LNCaP clone FGC (cell line): ENCODE measurements at regions not wholly inside any gene's neighbourhood (a gene's known extent, or its start where the extent isn't known, plus 50 kb on each side); places are given as distances from the start of the nearest gene placed in this dataset.
A peak's percentile ranks its signal among the peaks of the same experiment; 100 is the strongest.
"Not testable (repeated sequence)": the region's sequence is repeated elsewhere in the genome, so short reads cannot be mapped to it uniquely, and the experiment has no call there.

ENCODE experiments used
- DNase-seq: peaks from one replicate; pipeline ENCODE4 v3.0.0-alpha.2; 2011; ENCODE audit warnings: low read depth
- H3K4me3 ChIP-seq: 2 replicates; pipeline ENCODE4 v1.5.1; 2011; ENCODE audit warnings: mild to moderate bottlenecking, low read depth, low read length, control low read depth
- CTCF ChIP-seq: IDR thresholded peaks from 2 replicates; pipeline ENCODE4 v1.5.1; 2012; ENCODE audit warnings: mild to moderate bottlenecking; ENCODE audit not compliant: control insufficient read depth, insufficient read depth; ENCODE audit errors: extremely low read depth

GRCh38 chr15:53196242-53196641 is 406.1 kb upstream of the ONECUT1 start:
- TF ChIP-seq CTCF, result no peak
- DNase-seq, result no peak
- no peak overlapping the region for H3K4me3 ChIP-seq

- H3K4me3 ChIP-seq, result no peak overlapping the region
- peak; percentile 3 for DNase-seq
- no peak for TF ChIP-seq CTCF
Measured at GRCh38 chr15:53193149-53193548, 403.0 kb upstream of the ONECUT1 start.

GRCh38 chr15:53189860-53190259 is 399.7 kb upstream of the ONECUT1 start:
- no peak for TF ChIP-seq CTCF
- no peak overlapping the region for H3K4me3 ChIP-seq
- DNase-seq, result no peak

- not testable (repeated sequence) for H3K4me3 ChIP-seq, DNase-seq
Measured at GRCh38 chr15:53183449-53183848, 393.3 kb upstream of the ONECUT1 start.

- TF ChIP-seq CTCF, result no peak
- H3K4me3 ChIP-seq, result no peak overlapping the region
- DNase-seq, result no peak
Measured at GRCh38 chr15:53171571-53171970, 381.4 kb upstream of the ONECUT1 start.

- no peak overlapping the region for H3K4me3 ChIP-seq
- TF ChIP-seq CTCF, result no peak
- DNase-seq, result no peak
Measured at GRCh38 chr15:53166684-53167201, 376.6 kb upstream of the ONECUT1 start.

DNA sequence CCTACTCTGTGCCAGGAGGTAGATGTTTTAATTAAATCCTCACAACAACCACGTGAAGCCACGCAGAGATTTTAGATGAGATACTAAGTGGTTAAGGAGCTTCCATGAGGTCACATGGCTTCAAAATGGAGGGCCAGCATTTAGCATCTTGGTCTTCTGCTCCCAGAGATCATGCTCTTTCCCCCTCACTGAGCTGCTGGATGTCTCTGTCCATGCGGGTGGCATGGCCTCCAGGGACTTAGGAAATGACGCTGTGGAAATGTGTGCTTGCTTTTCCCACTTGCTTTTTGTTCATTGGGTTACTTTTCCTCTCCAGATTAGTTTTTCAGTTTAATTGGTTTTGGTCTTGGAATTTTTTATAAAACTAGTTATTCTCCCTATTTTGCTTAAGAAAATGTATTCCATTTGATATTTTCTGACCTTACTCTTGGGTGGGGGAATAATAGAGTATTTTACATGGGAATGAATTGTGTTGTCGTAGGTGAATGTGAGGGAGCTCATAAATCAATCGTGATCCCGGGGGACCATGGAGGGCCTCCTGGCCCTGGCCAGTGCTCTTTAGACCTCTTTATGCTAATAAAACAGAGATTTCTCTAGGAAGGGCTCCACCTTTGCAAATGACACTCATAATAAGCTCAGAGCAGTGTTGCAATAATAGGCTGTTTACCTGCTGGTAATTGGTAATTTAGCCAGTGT is 376.0 kb upstream of the ONECUT1 start:
- H3K4me3 ChIP-seq, result no peak overlapping the region
- no peak for TF ChIP-seq CTCF
- DNase-seq, result no peak
